CD4-positive, alpha-beta T cell treated with Interferon alpha-2 for 1 hour (primary cell): ENCODE measurements at regions not wholly inside any gene's neighbourhood (a gene's known extent, or its start where the extent isn't known, plus 50 kb on each side); places are given as distances from the start of the nearest gene placed in this dataset.

ENCODE experiments used
- DNase-seq, 2 donors: peaks; one replicate each; pipeline ENCODE4 v3.0.0-alpha.2; 2020 to 2022

GRCh38 chr6:144855375-144855774 lies 570.2 kb downstream of the UTRN start:
- no peak for DNase-seq

GRCh38 chr6:144855812-144856531 lies 570.8 kb downstream of the UTRN start:
- no peak for DNase-seq

- no peak for DNase-seq
Measured at GRCh38 chr6:144856622-144857021, 571.5 kb downstream of the UTRN start.

GRCh38 chr6:144857086-144857485 lies 572.0 kb downstream of the UTRN start:
- no peak for DNase-seq

- DNase-seq = no peak
Measured at GRCh38 chr6:144862769-144863168, 577.6 kb downstream of the UTRN start.

- DNase-seq = no peak
Measured at GRCh38 chr6:144867761-144868160, 582.6 kb downstream of the UTRN start.

- no peak for DNase-seq
Measured at GRCh38 chr6:144870782-144871181, 585.6 kb downstream of the UTRN start.

- no peak for DNase-seq
Measured at GRCh38 chr6:144873623-144874378, 588.7 kb downstream of the UTRN start.

- no peak for DNase-seq
Measured at GRCh38 chr6:144876689-144877088, 591.6 kb downstream of the UTRN start.

GRCh38 chr6:144877118-144877517 lies 592.0 kb downstream of the UTRN start:
- no peak for DNase-seq

- no peak for DNase-seq
Measured at GRCh38 chr6:144878577-144878976, 593.4 kb downstream of the UTRN start.

- DNase-seq = no peak
Measured at GRCh38 chr6:144879436-144879835, 594.3 kb downstream of the UTRN start.

GRCh38 chr6:144882425-144882824 lies 597.3 kb downstream of the UTRN start:
- no peak for DNase-seq

- DNase-seq = no peak
Measured at GRCh38 chr6:144883915-144884314, 598.8 kb downstream of the UTRN start.

GRCh38 chr6:144885817-144886216 lies 600.7 kb downstream of the UTRN start:
- DNase-seq = no peak

- DNase-seq = no peak
Measured at GRCh38 chr6:144886682-144887081, 601.5 kb downstream of the UTRN start.

GRCh38 chr6:144888621-144889020 lies 603.5 kb downstream of the UTRN start:
- DNase-seq = no peak

GRCh38 chr6:144893680-144894151 lies 608.6 kb downstream of the UTRN start:
- no peak for DNase-seq

GRCh38 chr6:144894240-144894639 lies 609.1 kb downstream of the UTRN start:
- DNase-seq = no peak

GRCh38 chr6:144895313-144896278 lies 610.5 kb downstream of the UTRN start:
- no peak for DNase-seq

- DNase-seq = no peak
Measured at GRCh38 chr6:144896289-144896688, 611.2 kb downstream of the UTRN start.

- no peak for DNase-seq
Measured at GRCh38 chr6:144896871-144897270, 611.7 kb downstream of the UTRN start.

- DNase-seq = no peak
Measured at GRCh38 chr6:144897441-144897921, 612.3 kb downstream of the UTRN start.
